ENCODE measurements at regions not wholly inside any gene's neighbourhood (a gene's known extent, or its start where the extent isn't known, plus 50 kb on each side); places are given as distances from the start of the nearest gene placed in this dataset.
"Not testable (repeated sequence)": the region's sequence is repeated elsewhere in the genome, so short reads cannot be mapped to it uniquely, and the experiment has no call there.

DNA sequence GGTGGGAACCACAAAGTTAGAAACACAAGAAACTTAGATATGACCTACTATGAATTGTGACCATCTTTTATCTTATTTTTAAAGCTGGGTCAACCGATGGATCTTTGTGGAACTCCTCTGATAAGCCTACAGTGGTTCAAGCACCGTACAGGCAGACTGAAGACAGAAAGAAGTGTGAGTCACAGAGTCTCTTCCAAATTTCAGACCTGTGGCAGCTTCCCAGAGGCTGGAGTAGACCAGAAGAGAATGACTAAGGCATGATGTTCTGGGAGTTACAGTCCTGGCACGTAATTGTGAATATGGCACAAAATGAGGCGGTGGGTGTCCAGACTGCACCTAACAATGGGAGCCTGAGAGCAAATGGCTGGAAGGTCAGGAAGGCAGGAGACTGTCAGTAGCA lies 70.0 kb downstream of the LMO4 start:
- DNase-seq (ENCODE audit: low read depth, low spot score), result no peak

DNA sequence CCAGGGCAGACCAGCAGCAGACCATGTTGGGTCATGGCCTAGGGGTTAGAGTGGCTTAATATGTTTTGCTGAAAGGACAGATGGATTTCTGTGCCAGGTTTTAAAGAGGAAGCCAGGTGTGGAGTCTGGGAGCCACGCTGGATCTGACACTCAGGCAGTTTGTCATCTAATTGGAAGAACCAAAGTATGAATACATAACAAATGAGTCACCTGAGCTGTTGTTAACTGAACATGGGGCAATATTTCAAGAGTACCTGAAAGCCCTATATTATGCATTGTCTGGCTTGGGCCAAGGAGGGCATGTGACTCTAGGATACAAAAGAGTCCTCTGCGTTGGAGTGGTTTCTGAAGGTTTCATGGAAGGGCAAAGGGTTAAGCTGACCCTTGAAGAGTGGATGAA lies 70.6 kb downstream of the LMO4 start:
- no peak for DNase-seq (ENCODE audit: low read depth, low spot score)

GRCh38 chr1:87399701-87400100 lies 71.0 kb downstream of the LMO4 start:
- no peak for DNase-seq (ENCODE audit: low read depth, low spot score)

DNA sequence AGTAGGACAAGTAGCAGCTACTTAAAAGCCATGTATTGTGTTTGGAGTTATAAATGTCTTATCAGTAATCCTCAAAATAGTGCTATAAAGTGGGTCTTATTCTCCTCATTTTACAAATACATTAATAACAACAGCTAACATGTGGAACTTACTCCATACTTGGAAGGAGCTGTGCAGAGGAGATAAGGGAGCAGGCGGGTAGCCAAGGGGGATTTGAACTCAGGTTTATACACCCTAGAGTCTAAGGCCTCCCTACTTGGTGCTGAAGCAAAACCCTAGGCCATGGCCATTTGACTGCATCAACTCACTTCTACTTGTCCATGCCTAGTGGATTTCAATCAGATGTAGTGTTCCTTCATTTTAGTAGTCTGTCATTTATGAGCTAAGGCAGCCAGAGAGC lies 72.1 kb downstream of the LMO4 start:
- DNase-seq (ENCODE audit: low read depth, low spot score), result no peak

DNA sequence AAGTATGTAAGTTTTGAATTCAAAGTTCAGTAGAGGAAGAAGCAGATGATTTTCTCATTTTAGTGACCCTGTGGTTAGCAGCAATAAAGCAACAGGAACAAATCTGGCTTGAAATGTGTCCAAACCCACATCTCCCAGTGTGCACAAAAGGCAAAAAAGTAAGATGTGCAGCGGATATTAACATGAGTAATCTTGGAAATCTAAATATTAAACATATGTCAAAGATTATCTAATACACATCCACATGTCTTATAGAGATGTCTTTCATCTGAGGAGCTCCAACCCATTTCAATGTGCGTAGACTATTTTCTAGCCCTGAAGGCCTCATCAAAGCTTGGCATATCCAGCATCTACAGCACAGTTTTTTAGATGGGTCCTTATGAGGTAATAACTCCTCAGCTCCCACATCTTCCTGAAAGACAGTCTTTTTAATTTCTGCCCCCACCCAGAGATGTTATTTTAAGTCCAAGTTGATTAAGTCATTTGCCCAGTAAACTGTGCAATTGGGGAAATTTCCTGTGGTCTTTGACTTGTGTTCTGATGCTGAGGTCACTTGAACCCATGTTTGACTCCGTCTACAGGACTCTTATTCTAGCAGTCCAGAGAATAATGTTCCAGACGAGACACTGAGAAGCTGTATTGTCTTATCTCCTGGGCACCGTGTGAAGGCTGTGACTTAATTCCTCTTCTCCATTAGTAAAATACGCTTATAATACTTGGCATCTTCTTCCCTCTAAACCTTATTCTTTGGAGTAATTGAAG lies 73.7 kb downstream of the LMO4 start:
- DNase-seq (ENCODE audit: low read depth, low spot score), result no peak

- DNase-seq (ENCODE audit: low read depth, low spot score), result no peak
These were observed 74.6 kb downstream of the LMO4 start for GRCh38 chr1:87403061-87403820.

DNA sequence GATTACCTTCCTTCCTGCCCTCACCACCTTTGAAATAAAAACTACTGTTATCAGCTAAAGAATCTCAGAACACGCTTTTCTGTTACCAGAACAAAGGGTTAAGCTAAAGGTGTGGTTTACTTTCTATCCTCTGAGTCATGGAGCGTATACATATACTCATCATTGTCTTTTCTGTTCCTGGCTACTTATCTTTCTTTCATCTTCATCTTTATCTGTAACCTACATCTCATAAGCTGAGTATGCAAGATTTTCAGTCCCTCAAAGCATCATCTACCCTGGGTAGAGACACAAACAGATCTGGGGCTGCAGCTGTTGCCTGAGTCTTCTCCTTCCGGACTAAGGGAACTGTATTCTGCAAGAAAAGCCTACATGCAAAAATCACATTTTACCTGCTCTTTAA lies 75.6 kb downstream of the LMO4 start:
- no peak for DNase-seq (ENCODE audit: low read depth, low spot score)

DNA sequence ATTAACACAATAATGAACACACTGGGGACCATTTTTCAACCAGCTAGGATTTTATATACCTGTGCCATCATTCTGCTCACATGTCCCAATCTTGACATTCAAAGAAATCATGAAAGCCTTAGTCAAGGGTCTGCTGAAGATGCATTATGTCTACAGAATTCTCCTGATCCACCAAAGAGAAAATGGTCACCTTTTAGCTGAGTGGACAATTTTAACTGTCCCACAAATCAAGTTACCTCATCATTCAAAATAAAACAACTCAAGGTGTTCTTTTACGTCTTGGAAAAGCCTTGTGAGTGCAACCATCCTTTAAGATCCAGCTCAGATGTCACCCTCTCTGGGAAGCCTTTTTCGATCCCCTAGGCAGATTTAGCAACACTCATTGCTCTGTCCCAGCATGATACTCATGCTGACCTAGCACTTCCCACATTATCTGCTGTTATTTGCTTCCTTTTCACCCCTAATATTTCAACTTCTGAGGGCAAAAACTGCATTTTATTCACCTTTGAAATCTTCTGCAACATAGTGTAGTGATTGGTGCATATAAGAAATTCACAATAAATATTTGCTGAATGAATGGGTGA lies 80.1 kb downstream of the LMO4 start:
- no peak for DNase-seq (ENCODE audit: low read depth, low spot score)

- DNase-seq (ENCODE audit: low read depth, low spot score), result no peak
These were observed 82.2 kb downstream of the LMO4 start for GRCh38 chr1:87410776-87411480.

DNA sequence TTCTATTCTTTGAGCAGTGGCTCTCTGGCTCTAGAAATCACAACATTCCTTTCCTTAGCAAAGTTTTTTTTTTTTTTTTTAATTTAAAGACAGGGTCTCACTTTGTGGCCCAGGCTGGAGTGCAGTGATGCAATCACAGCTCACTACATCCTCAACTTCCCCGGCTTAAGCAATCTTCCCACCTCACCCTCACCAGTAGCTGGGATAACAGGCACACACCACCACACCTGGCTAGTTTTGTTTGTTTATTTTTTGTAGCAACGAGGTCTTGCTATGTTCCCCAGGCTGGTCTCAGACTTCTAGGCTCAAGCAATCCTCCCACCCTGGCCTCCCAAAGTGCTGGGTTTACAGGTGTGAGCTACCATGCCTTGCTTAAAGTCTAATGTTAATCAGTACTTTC lies 85.2 kb downstream of the LMO4 start:
- DNase-seq (ENCODE audit: low read depth, low spot score), result not testable (repeated sequence)

DNA sequence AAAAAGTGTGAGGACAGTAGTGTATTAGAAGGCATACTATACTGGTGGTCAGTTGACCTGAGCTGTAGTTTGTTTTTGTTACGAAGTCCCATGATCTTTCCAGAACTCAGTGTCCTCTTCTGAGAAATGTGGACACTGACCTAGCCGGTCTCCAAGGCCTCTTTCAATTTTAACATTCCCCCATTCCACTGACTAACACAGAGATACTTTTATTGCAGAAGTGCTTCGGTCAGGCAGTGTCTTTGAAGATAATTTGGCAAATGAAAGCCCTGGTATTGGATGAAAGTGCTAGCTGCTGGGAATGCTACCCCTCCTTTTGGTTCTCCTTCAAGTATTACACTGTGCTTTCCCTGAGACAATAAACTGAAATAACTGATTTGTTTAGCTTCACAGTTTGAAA lies 89.4 kb downstream of the LMO4 start:
- DNase-seq (ENCODE audit: low read depth, low spot score), result no peak

DNA sequence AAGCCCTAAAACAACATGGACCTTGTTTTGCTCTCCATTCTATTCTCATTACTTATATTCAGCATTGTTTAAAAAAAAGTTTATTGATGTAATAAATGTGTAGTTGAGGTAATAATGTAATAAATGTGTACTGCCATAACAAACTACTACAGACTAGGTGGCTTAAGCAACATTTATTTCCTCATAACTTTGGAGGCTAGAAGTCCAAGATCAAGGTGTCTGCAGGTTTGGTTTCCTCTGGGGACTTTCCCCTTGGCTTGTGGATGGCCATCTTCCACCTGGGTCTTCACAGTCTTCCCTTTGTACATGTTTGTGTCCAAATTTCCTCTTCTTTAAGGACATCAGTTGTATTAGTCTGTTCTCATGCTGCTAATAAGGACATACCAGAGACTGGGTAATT lies 93.1 kb downstream of the LMO4 start:
- DNase-seq (ENCODE audit: low read depth, low spot score), result no peak

GRCh38 chr1:87424541-87424940 lies 95.9 kb downstream of the LMO4 start:
- DNase-seq (ENCODE audit: low read depth, low spot score), result no peak

- no peak for DNase-seq (ENCODE audit: low read depth, low spot score)
These were observed 98.0 kb downstream of the LMO4 start for GRCh38 chr1:87426463-87427249.

- no peak for DNase-seq (ENCODE audit: low read depth, low spot score)
These were observed 99.7 kb downstream of the LMO4 start for GRCh38 chr1:87428367-87428766.

- no peak for DNase-seq (ENCODE audit: low read depth, low spot score)
These were observed 100.2 kb downstream of the LMO4 start for GRCh38 chr1:87428883-87429282.

DNA sequence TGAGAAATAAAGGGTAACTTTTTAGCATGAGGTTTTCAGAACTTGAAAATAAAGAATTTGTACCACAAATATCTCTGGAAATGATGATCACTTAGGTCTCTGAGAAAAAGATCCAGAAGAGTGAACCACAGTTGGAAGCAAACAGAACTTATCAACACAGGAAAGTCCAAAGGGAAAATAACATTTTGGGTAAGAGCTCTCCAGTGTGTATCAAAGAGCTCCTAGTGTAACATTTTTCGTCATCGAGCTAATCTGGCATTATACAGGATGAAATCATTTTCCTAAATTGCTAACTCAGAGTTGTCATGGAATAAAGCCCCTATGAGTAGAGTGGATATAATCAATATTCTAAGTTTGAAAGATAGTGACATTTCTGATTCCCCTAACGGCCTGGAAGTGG lies 104.0 kb downstream of the LMO4 start:
- no peak for DNase-seq (ENCODE audit: low read depth, low spot score)

- DNase-seq (ENCODE audit: low read depth, low spot score), result not testable (repeated sequence)
These were observed 104.4 kb downstream of the LMO4 start for GRCh38 chr1:87433101-87433500.

- DNase-seq (ENCODE audit: low read depth, low spot score), result no peak
These were observed 106.8 kb downstream of the LMO4 start for GRCh38 chr1:87435484-87435883.

- DNase-seq (ENCODE audit: low read depth, low spot score), result not testable (repeated sequence)
These were observed 107.4 kb downstream of the LMO4 start for GRCh38 chr1:87436115-87436514.

GRCh38 chr1:87436534-87436933 lies 107.9 kb downstream of the LMO4 start:
- DNase-seq (ENCODE audit: low read depth, low spot score), result no peak

All from pulmonary artery endothelial cell (primary cell).